IMR-90 (cell line): ENCODE measurements at regions not wholly inside any gene's neighbourhood (a gene's known extent, or its start where the extent isn't known, plus 50 kb on each side); places are given as distances from the start of the nearest gene placed in this dataset.

Experiments used
- ATAC-seq: fragments of 200-7000 bp; cut with Tn5 transposase; 2 replicates; pipeline ENCODE4 v1.9.1; 2020; ENCODE audit warnings: low read depth, mild to moderate bottlenecking, moderate library complexity
- BruUV-seq: library from RNA; stranded (reverse); fragments of 400-500 nt; replicated peaks from 2 replicates; lab custom pipeline; 2021; lab: Mats Ljungman, UMichigan
- CTCF ChIA-PET: fragments of 300-600 bp; formaldehyde crosslinking; extraction: SDS; loops from one replicate; lab custom pipeline; 2021; ENCODE audit warnings: antibody characterized with exemption; lab: Yijun Ruan, JAX
- POLR2A ChIA-PET: fragments of 300-600 bp; sonication (Branson Sonifier 250); formaldehyde crosslinking; loops from one replicate; lab custom pipeline; 2022; ENCODE audit warnings: antibody characterized with exemption; ENCODE audit not compliant: unreplicated experiment; lab: Charles Lee
- DNase-seq: peaks from one replicate; pipeline ENCODE4 v3.0.0; 2013
- H2AFZ ChIP-seq: replicated peaks from 2 replicates; pipeline ENCODE3; 2013; ENCODE audit warnings: low read length, mild to moderate bottlenecking; ENCODE audit not compliant: poor library complexity
- H2AK5ac ChIP-seq: 2 replicates; pipeline ENCODE4 v1.6.1; 2013; ENCODE audit warnings: low read depth, low read length, inconsistent platforms
- H2AK9ac ChIP-seq: replicated peaks from 2 replicates; pipeline ENCODE3; 2013; ENCODE audit warnings: mild to moderate bottlenecking, low read depth, low read length, moderate library complexity; ENCODE audit not compliant: poor library complexity
- H2BK120ac ChIP-seq: 2 replicates; pipeline ENCODE4 v1.6.1; 2013; ENCODE audit warnings: low read depth, low read length, inconsistent platforms
- H2BK15ac ChIP-seq: 3 replicates; pipeline ENCODE4 v1.6.1; 2013; ENCODE audit warnings: low read depth, low read length, inconsistent platforms
- H2BK20ac ChIP-seq: 2 replicates; pipeline ENCODE4 v1.6.1; 2013; ENCODE audit warnings: low read depth, mild to moderate bottlenecking, inconsistent platforms, low read length, moderate library complexity
- H2BK5ac ChIP-seq: 2 replicates; pipeline ENCODE4 v1.6.1; 2013; ENCODE audit warnings: mild to moderate bottlenecking, low read depth, low read length, inconsistent platforms; ENCODE audit not compliant: poor library complexity, severe bottlenecking
- H3K14ac ChIP-seq: replicated peaks from 2 replicates; pipeline ENCODE4 v1.6.1; 2013; ENCODE audit warnings: low read depth, low read length, inconsistent platforms
- H3K18ac ChIP-seq: 2 replicates; pipeline ENCODE4 v1.6.1; 2013; ENCODE audit warnings: low read depth, low read length, control low read depth
- H3K23ac ChIP-seq: 2 replicates; pipeline ENCODE4 v1.6.1; 2013; ENCODE audit warnings: low read depth, low read length, inconsistent platforms
- H3K27ac ChIP-seq: 2 replicates; pipeline ENCODE4 v1.5.1; 2013; ENCODE audit warnings: mild to moderate bottlenecking, control low read depth, low read length; ENCODE audit not compliant: insufficient read depth
- H3K27me3 ChIP-seq: 2 replicates; pipeline ENCODE4 v1.6.1; 2013; ENCODE audit warnings: low read length; ENCODE audit not compliant: control insufficient read depth, insufficient read depth
- H3K36me3 ChIP-seq: 2 replicates; pipeline ENCODE4 v1.6.1; 2013; ENCODE audit warnings: low read length, mixed read lengths; ENCODE audit not compliant: control insufficient read depth, insufficient read depth
- H3K4ac ChIP-seq: 2 replicates; pipeline ENCODE4 v1.6.1; 2013; ENCODE audit warnings: low read depth, low read length, inconsistent platforms
- H3K4me1 ChIP-seq: 2 replicates; pipeline ENCODE4 v1.6.1; 2013; ENCODE audit warnings: low read length, mixed read lengths; ENCODE audit not compliant: control insufficient read depth, insufficient read depth
- H3K4me2 ChIP-seq: 2 replicates; pipeline ENCODE4 v1.6.1; 2013; ENCODE audit warnings: low read depth, mild to moderate bottlenecking, control low read depth, low read length, moderate library complexity
- H3K4me3 ChIP-seq: 2 replicates; pipeline ENCODE4 v1.5.1; 2013; ENCODE audit warnings: low read depth, mild to moderate bottlenecking, control low read depth, low read length, moderate library complexity; ENCODE audit not compliant: insufficient read depth
- H3K56ac ChIP-seq: 2 replicates; pipeline ENCODE4 v1.6.1; 2013; ENCODE audit warnings: low read length, inconsistent platforms; ENCODE audit not compliant: insufficient read depth; ENCODE audit errors: extremely low read depth
- H3K79me1 ChIP-seq, 2 experiments: 2 replicates each; pipeline ENCODE4 v1.6.1; 2013; ENCODE audit warnings: low read length in 2 of 2, inconsistent platforms in 1 of 2, low read depth in 1 of 2
- H3K9ac ChIP-seq: 2 replicates; pipeline ENCODE4 v1.6.1; 2013; ENCODE audit warnings: low read depth, low read length, control low read depth
- H3K9me1 ChIP-seq: 2 replicates; pipeline ENCODE4 v1.6.1; 2013; ENCODE audit warnings: low read length, inconsistent platforms; ENCODE audit not compliant: insufficient read depth
- H3K9me3 ChIP-seq: 2 replicates; pipeline ENCODE4 v1.6.1; 2013; ENCODE audit warnings: low read length; ENCODE audit not compliant: control insufficient read depth, insufficient read depth
- H4K20me1 ChIP-seq: 2 replicates; pipeline ENCODE4 v1.6.1; 2013; ENCODE audit warnings: low read length, inconsistent platforms; ENCODE audit not compliant: insufficient read depth
- H4K5ac ChIP-seq: 2 replicates; pipeline ENCODE4 v1.6.1; 2013; ENCODE audit warnings: mild to moderate bottlenecking, low read depth, low read length, control low read depth
- H4K8ac ChIP-seq, 2 experiments: 2 replicates each; pipeline ENCODE4 v1.6.1; 2013; ENCODE audit warnings: low read depth in 2 of 2, low read length in 2 of 2, control low read depth in 1 of 2, inconsistent platforms in 1 of 2
- H4K91ac ChIP-seq: 2 replicates; pipeline ENCODE4 v1.6.1; 2013; ENCODE audit warnings: low read depth, low read length, inconsistent platforms; ENCODE audit not compliant: insufficient read depth
- BHLHE40 ChIP-seq: fragments of 150-350 bp; IDR thresholded peaks from 2 replicates; pipeline ENCODE4 v1.6.1; 2016; ENCODE audit warnings: mild to moderate bottlenecking, low read depth, low read length
- CEBPB ChIP-seq: IDR thresholded peaks from 2 replicates; pipeline ENCODE4 v1.6.1; 2012; ENCODE audit warnings: low read depth, low read length, improper control_type of control experiment
- CHD1 ChIP-seq: IDR thresholded peaks from 2 replicates; pipeline ENCODE4 v1.6.1; 2012; ENCODE audit warnings: low read depth, low read length, improper control_type of control experiment
- MAFK ChIP-seq: IDR thresholded peaks from 2 replicates; pipeline ENCODE4 v1.6.1; 2012; ENCODE audit warnings: low read depth, low read length, improper control_type of control experiment
- NFE2L2 ChIP-seq: fragments of 150-350 bp; IDR thresholded peaks from 2 replicates; pipeline ENCODE4 v1.6.1; 2016; ENCODE audit warnings: low read depth, mild to moderate bottlenecking, low read length
- RAD21 ChIP-seq: IDR thresholded peaks from 2 replicates; pipeline ENCODE4 v1.6.1; 2012; ENCODE audit warnings: low read length, improper control_type of control experiment
- RCOR1 ChIP-seq: IDR thresholded peaks from 2 replicates; pipeline ENCODE4 v1.6.1; 2012; ENCODE audit warnings: mild to moderate bottlenecking, low read length, improper control_type of control experiment; ENCODE audit not compliant: insufficient replicate concordance
- RFX5 ChIP-seq: IDR thresholded peaks from 2 replicates; pipeline ENCODE4 v1.8.0; 2012; ENCODE audit warnings: low read depth, mild to moderate bottlenecking, low read length, moderate library complexity
- SMC3 ChIP-seq: fragments of 150-350 bp; IDR thresholded peaks from 2 replicates; pipeline ENCODE4 v1.6.1; 2016; ENCODE audit warnings: low read depth, mild to moderate bottlenecking, antibody characterized with exemption, low read length, moderate library complexity
- WGBS, 2 experiments: methylation state at CpG; one replicate each; pipeline versions ENCODE4 v1.1.5 to v1.1.7; 2013; ENCODE audit warnings: missing lambda C conversion rate in 2 of 2; ENCODE audit not compliant: insufficient read length in 1 of 2; ENCODE audit errors: extremely low coverage in 2 of 2; 5-methylcytosine and 5-hydroxymethylcytosine counted together
- dilution Hi-C: fragments of 300-500 bp; cut with HindIII; formaldehyde crosslinking; loops from one replicate; pipeline ENCODE4 v1.14.3; 2018; ENCODE audit warnings: low sequenced_read_pairs; ENCODE audit not compliant: unreplicated experiment
- in situ Hi-C: fragments of 300-500 bp; cut with MboI; formaldehyde crosslinking; loops from 3 replicates; pipeline ENCODE4 v1.14.3; 2019; ENCODE audit warnings: low sequenced_read_pairs, inconsistent platforms, mixed read lengths
- intact Hi-C: fragments of 100-400 bp; cut with micrococcal nuclease; formaldehyde crosslinking; loops from 2 replicates; pipeline ENCODE4 v1.10.0; 2022
- TF ChIP-seq, protein P1 (sequence below): fragments of 150-350 bp; IDR thresholded peaks from 2 replicates; pipeline ENCODE4 v1.6.1; 2017; ENCODE audit warnings: mild to moderate bottlenecking, antibody characterized with exemption, low read length, low read depth

DNA sequence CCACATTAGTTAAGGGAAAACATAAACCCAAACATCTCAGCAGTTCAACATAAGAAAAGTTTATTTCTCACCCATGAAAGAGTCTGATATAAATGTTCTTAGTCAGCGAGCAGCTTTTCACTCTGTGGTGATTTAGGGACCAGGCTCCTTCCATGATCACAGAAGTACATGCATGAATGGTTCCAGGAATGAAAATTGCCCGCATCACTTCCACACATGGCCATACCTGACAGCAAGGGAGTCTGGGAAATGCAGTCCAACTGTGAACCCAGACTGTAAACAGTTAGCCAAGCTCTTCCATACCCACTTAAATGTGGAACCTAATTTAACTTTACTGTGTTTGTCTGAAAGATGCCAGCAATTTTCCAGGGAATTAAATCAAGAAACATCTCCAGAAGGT, 353.9 kb downstream of the HACE1 start:
- TF ChIP-seq RAD21 (no peak), SMC3 (no peak), RCOR1 (no peak), MAFK (no peak), BHLHE40 (no peak), CHD1 (no peak), RFX5 (no peak), CEBPB (no peak), NFE2L2 (no peak)
- TF ChIP-seq, protein P1, sequence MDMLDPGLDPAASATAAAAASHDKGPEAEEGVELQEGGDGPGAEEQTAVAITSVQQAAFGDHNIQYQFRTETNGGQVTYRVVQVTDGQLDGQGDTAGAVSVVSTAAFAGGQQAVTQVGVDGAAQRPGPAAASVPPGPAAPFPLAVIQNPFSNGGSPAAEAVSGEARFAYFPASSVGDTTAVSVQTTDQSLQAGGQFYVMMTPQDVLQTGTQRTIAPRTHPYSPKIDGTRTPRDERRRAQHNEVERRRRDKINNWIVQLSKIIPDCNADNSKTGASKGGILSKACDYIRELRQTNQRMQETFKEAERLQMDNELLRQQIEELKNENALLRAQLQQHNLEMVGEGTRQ, result no peak
- no TSS peak for BruUV-seq
- no peaks in the 10 kb centered on the region for H3K27me3 ChIP-seq
- in situ Hi-C loops (no loop called here), intact Hi-C loops (no loop called here), dilution Hi-C loops (no loop called here)
- H2AK9ac ChIP-seq, result no peak overlapping the region
- no peak overlapping the region for H3K4me2 ChIP-seq
- no peaks in the 10 kb centered on the region for H3K36me3 ChIP-seq
- H2AK5ac ChIP-seq, result no peak overlapping the region
- H3K56ac ChIP-seq, result no peak overlapping the region
- H4K20me1 ChIP-seq, result no peaks in the 10 kb centered on the region
- H4K5ac ChIP-seq, result no peak overlapping the region
- H3K9me1 ChIP-seq, result no peaks in the 10 kb centered on the region
- no peak overlapping the region for H2AFZ ChIP-seq
- H3K4me3 ChIP-seq, result no peak overlapping the region
- H2BK20ac ChIP-seq, result no peak overlapping the region
- DNase-seq (no peak), ATAC-seq (no peak)
- H2BK15ac ChIP-seq, result no peak overlapping the region
- no peak overlapping the region for H3K18ac ChIP-seq
- H4K8ac ChIP-seq, result no peak overlapping the region
- WGBS, 2 experiments, result no CpG with 5 or more reads among the region's 2 CpGs
- ChIA-PET POLR2A (no interaction called here), CTCF (no interaction called here)
- no peaks in the 10 kb centered on the region for H3K4me1 ChIP-seq
- H3K14ac ChIP-seq, result no peak overlapping the region
- H2BK120ac ChIP-seq, result no peak overlapping the region
- H3K79me1 ChIP-seq, result no peaks in the 10 kb centered on the region
- H3K23ac ChIP-seq, result no peak overlapping the region
- H3K9ac ChIP-seq, result no peak overlapping the region
- H2BK5ac ChIP-seq, result no peak overlapping the region
- no peak overlapping the region for H4K91ac ChIP-seq
- H3K4ac ChIP-seq, result no peak overlapping the region
- no peaks in the 10 kb centered on the region for H3K9me3 ChIP-seq
- no peak overlapping the region for H3K27ac ChIP-seq
